ENCODE measurements at regions not wholly inside any gene's neighbourhood (a gene's known extent, or its start where the extent isn't known, plus 50 kb on each side); places are given as distances from the start of the nearest gene placed in this dataset.

GRCh38 chr11:96894587-96894986, 504.8 kb downstream of the JRKL start:
- TF ChIP-seq SMC3 (IDR thresholded peaks at IDR 0.05; ENCODE audit: low read depth, low read length) (no peak), RAD21 (IDR thresholded peaks at IDR 0.05; ENCODE audit: low read length) (no peak), CTCF (IDR thresholded peaks at IDR 0.05) (no peak), MAX (IDR thresholded peaks at IDR 0.05; ENCODE audit: low read depth) (no peak), CHD2 (IDR thresholded peaks at IDR 0.05; ENCODE audit: low read length, partially characterized antibody) (no peak), FOSL2 (IDR thresholded peaks at IDR 0.05; ENCODE audit: borderline replicate concordance, low read depth) (no peak), TAF1 (IDR thresholded peaks at IDR 0.05; ENCODE audit: borderline replicate concordance, low read depth, low read length) (no peak), USF1 (IDR thresholded peaks at IDR 0.05; ENCODE audit: borderline replicate concordance, low read depth) (no peak), FOXM1 (IDR thresholded peaks at IDR 0.05; ENCODE audit: low read depth) (no peak)

Measured in SK-N-SH (cell line).